B cell (primary cell): ENCODE measurements at regions not wholly inside any gene's neighbourhood (a gene's known extent, or its start where the extent isn't known, plus 50 kb on each side); places are given as distances from the start of the nearest gene placed in this dataset.

Experiments used
- EZH2 ChIP-seq: IDR thresholded peaks from 2 replicates; pipeline ENCODE4 v1.6.1; 2012; ENCODE audit warnings: borderline replicate concordance, low read depth, mild to moderate bottlenecking, moderate library complexity, low read length; ENCODE audit not compliant: insufficient read depth, poor library complexity, severe bottlenecking
- TF ChIP-seq, protein P1 (sequence below): fragments of 200-600 bp; IDR thresholded peaks from one replicate; pipeline ENCODE4 v1.8.0; 2022; ENCODE audit warnings: antibody characterized with exemption, mild to moderate bottlenecking

- TF ChIP-seq, protein P1, sequence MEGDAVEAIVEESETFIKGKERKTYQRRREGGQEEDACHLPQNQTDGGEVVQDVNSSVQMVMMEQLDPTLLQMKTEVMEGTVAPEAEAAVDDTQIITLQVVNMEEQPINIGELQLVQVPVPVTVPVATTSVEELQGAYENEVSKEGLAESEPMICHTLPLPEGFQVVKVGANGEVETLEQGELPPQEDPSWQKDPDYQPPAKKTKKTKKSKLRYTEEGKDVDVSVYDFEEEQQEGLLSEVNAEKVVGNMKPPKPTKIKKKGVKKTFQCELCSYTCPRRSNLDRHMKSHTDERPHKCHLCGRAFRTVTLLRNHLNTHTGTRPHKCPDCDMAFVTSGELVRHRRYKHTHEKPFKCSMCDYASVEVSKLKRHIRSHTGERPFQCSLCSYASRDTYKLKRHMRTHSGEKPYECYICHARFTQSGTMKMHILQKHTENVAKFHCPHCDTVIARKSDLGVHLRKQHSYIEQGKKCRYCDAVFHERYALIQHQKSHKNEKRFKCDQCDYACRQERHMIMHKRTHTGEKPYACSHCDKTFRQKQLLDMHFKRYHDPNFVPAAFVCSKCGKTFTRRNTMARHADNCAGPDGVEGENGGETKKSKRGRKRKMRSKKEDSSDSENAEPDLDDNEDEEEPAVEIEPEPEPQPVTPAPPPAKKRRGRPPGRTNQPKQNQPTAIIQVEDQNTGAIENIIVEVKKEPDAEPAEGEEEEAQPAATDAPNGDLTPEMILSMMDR: no peak
- TF ChIP-seq EZH2: no peak
These were observed 210.7 kb upstream of the DMRT1 start for GRCh38 chr9:630817-631216.
